GM12878 (cell line): ENCODE measurements at regions not wholly inside any gene's neighbourhood (a gene's known extent, or its start where the extent isn't known, plus 50 kb on each side); places are given as distances from the start of the nearest gene placed in this dataset.

Experiments used
- BRCA1 ChIP-seq: IDR thresholded peaks from 2 replicates; pipeline ENCODE4 v1.6.1; 2011; ENCODE audit warnings: low read depth, low read length, improper control_type of control experiment
- EP300 ChIP-seq, 2 experiments: fragments of 150-350 bp in 1 of 2; IDR thresholded peaks; 2 replicates each; pipeline ENCODE4 v1.6.1; 2011 to 2012; ENCODE audit warnings: low read depth in 2 of 2, low read length in 2 of 2, borderline replicate concordance in 1 of 2, improper control_type of control experiment in 1 of 2, inconsistent platforms in 1 of 2; ENCODE audit not compliant: control insufficient read depth in 1 of 2
- IKZF1 ChIP-seq: fragments of 450-650 bp; conservative IDR thresholded peaks from 2 replicates; pipeline ENCODE4 v1.6.1; 2017; ENCODE audit warnings: antibody characterized with exemption, mild to moderate bottlenecking
- PAX5 ChIP-seq: IDR thresholded peaks from 2 replicates; pipeline ENCODE4 v1.6.1; 2011; ENCODE audit warnings: low read depth, low read length, borderline replicate concordance
- POLR2A ChIP-seq: IDR thresholded peaks from 2 replicates; pipeline ENCODE4 v1.6.1; 2011; ENCODE audit warnings: low read depth, mild to moderate bottlenecking, low read length
- POLR2AphosphoS5 ChIP-seq: IDR thresholded peaks from 2 replicates; pipeline ENCODE4 v1.6.1; 2011; ENCODE audit warnings: mild to moderate bottlenecking, low read length, inconsistent platforms
- REST ChIP-seq: IDR thresholded peaks from 2 replicates; pipeline ENCODE4 v1.6.1; 2012; ENCODE audit warnings: mild to moderate bottlenecking, low read depth, low read length
- TAF1 ChIP-seq: IDR thresholded peaks from 2 replicates; pipeline ENCODE4 v1.6.1; 2011; ENCODE audit warnings: mild to moderate bottlenecking, low read depth, low read length, borderline replicate concordance
- ZNF24 ChIP-seq: fragments of 450-650 bp; IDR thresholded peaks from 2 replicates; pipeline ENCODE4 v1.6.1; 2017; ENCODE audit warnings: antibody characterized with exemption, mild to moderate bottlenecking
- TF ChIP-seq, protein P1 (sequence below), 3 experiments: IDR thresholded peaks in 2 of 3; conservative IDR thresholded peaks in 1 of 3; 2 replicates each; pipeline ENCODE4 v1.5.1; 2011; ENCODE audit warnings: low read depth in 3 of 3, low read length in 3 of 3, mild to moderate bottlenecking in 3 of 3, control low read depth in 2 of 3, moderate library complexity in 2 of 3, inconsistent platforms in 1 of 3, mixed read lengths in 1 of 3; ENCODE audit not compliant: control insufficient read depth in 2 of 3, insufficient read depth in 1 of 3; ENCODE audit errors: extremely low read depth in 1 of 3
- TF ChIP-seq, protein P2 (sequence below): IDR thresholded peaks from 2 replicates; pipeline ENCODE4 v1.6.1; 2011; ENCODE audit warnings: borderline replicate concordance, low read depth, mild to moderate bottlenecking, moderate library complexity, low read length; ENCODE audit not compliant: insufficient read depth, poor library complexity, severe bottlenecking

DNA sequence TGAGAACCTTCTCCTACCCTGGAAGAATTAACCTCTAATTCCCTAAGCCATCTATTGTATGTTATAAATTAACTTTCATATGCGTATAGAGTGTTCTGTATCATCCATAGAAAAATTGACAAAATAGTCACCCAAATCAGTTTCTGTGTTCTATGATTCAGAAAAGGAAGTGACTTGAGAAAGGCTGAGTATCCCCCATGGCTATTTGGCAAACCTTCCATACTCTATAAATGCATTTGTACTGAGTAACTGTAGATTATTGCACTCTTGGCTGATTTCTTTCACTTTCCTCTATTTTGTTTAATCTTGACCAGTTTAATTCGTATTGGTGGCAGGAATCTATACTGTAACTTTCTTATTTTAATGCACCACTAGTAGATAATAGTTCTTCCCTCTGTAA is 182.2 kb downstream of the HTR7 start:
- no peak for TF ChIP-seq TAF1
- no peak for TF ChIP-seq EP300 (IDR thresholded peaks at IDR 0.05; ENCODE audit: borderline replicate concordance in 1 of 2, control insufficient read depth in 1 of 2, low read depth in 2 of 2, low read length in 2 of 2)
- TF ChIP-seq, protein P1, sequence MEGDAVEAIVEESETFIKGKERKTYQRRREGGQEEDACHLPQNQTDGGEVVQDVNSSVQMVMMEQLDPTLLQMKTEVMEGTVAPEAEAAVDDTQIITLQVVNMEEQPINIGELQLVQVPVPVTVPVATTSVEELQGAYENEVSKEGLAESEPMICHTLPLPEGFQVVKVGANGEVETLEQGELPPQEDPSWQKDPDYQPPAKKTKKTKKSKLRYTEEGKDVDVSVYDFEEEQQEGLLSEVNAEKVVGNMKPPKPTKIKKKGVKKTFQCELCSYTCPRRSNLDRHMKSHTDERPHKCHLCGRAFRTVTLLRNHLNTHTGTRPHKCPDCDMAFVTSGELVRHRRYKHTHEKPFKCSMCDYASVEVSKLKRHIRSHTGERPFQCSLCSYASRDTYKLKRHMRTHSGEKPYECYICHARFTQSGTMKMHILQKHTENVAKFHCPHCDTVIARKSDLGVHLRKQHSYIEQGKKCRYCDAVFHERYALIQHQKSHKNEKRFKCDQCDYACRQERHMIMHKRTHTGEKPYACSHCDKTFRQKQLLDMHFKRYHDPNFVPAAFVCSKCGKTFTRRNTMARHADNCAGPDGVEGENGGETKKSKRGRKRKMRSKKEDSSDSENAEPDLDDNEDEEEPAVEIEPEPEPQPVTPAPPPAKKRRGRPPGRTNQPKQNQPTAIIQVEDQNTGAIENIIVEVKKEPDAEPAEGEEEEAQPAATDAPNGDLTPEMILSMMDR (IDR thresholded peaks at IDR 0.05 in 2 of 3, conservative IDR thresholded peaks at IDR 0.05 in 1 of 3; ENCODE audit: control insufficient read depth in 2 of 3, extremely low read depth in 1 of 3, insufficient read depth in 1 of 3, low read depth in 3 of 3, low read length in 3 of 3), result no peak
- no peak for TF ChIP-seq POLR2AphosphoS5
- TF ChIP-seq, protein P2, sequence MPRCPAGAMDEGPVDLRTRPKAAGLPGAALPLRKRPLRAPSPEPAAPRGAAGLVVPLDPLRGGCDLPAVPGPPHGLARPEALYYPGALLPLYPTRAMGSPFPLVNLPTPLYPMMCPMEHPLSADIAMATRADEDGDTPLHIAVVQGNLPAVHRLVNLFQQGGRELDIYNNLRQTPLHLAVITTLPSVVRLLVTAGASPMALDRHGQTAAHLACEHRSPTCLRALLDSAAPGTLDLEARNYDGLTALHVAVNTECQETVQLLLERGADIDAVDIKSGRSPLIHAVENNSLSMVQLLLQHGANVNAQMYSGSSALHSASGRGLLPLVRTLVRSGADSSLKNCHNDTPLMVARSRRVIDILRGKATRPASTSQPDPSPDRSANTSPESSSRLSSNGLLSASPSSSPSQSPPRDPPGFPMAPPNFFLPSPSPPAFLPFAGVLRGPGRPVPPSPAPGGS, result no peak
- TF ChIP-seq PAX5, result no peak
- no peak for TF ChIP-seq BRCA1
- no peak for TF ChIP-seq REST
- no peak for TF ChIP-seq ZNF24
- no peak for TF ChIP-seq POLR2A
- no peak for TF ChIP-seq IKZF1
